NCI-H128 (cell line): ENCODE measurements at regions not wholly inside any gene's neighbourhood (a gene's known extent, or its start where the extent isn't known, plus 50 kb on each side); places are given as distances from the start of the nearest gene placed in this dataset.

Experiments
- DNase-seq: peaks from one replicate; lab custom pipeline; 2025; ENCODE audit not compliant: unreplicated experiment; lab: John Stamatoyannopoulos, UW

GRCh38 chr2:217749008-217749407 lies 253.8 kb downstream of the TNS1 start:
- DNase-seq = no peak

DNA sequence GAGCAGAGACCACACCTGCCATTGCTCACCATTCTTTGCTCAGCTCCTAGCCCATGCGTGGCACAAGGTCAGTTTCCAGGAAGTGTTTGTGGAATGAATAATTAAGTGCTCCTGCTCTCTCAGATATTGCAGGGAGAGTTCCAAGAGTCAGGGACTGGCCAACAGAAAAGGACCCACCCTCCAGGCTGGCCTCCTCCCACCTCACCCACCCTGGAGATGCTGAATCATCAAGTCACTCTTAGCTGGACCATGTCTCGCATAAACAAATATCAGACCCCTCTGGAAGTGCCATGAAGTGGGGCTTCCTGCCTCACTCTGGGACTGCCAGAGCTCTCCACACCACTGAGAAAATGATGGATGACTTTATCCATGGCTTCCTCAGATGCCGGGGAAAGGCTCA lies 256.0 kb downstream of the TNS1 start:
- no peak for DNase-seq

DNA sequence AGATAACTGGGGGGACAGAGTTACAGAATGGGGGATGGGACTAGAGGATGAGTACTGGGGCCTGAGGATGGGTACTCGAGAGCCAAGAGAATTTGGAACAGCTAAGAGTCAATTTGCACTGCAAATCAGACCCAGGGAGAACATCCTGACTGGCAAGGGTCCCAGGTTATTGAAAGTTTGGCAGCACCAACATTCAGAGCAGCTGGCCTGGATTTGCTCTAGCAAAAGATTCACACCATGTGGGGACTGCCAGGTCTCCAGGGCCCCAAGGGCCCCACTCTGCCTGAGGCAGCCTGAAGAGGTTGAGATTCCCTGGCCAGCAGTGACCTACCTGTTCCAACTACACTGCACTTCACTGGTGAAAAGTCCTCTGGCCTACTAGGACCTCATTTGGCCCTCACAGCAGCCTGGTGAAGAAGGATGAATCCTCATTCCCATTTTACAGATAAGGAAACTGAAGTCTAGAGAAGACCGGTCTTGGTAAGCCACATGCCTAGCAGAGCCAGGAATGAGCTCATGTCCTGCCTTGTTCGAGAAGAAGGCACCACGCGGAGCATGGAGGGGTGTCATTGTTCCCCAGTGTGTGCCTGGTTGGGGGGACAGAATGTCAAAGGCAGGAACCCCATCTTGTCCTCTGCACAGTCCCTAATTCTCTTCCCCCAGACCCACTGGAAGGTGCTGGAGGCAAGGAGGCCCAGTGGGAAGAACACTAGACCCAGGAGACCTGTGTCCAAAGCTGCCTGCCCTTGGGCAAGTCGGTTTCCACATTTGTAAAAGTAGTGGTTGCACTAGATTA lies 258.6 kb downstream of the TNS1 start:
- no peak for DNase-seq

GRCh38 chr2:217743407-217743806 lies 259.4 kb downstream of the TNS1 start:
- DNase-seq = no peak

GRCh38 chr2:217742841-217743240 lies 260.0 kb downstream of the TNS1 start:
- no peak for DNase-seq

DNA sequence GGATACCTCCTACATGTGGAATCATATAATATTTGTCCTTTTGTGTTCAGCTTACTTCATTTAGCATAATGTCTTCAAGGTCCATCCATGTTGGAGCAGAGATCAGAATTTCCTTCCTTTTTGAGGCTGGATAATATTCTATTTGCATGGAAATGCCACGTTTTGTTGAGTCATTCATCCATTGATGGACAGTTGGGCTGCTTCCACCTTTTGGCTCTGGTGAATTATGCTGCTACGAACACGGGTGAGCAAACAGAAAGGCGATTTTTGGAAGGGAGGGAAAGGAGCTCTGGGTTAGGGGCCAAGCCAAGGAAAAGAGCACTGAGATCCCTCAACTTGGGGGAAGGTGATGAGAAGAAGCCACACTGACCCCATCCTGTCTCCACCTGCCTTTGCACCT lies 260.5 kb downstream of the TNS1 start:
- no peak for DNase-seq

GRCh38 chr2:217741381-217741955 lies 261.3 kb downstream of the TNS1 start:
- DNase-seq = no peak

- DNase-seq = no peak
Observed at GRCh38 chr2:217740756-217741155, 262.0 kb downstream of the TNS1 start.

DNA sequence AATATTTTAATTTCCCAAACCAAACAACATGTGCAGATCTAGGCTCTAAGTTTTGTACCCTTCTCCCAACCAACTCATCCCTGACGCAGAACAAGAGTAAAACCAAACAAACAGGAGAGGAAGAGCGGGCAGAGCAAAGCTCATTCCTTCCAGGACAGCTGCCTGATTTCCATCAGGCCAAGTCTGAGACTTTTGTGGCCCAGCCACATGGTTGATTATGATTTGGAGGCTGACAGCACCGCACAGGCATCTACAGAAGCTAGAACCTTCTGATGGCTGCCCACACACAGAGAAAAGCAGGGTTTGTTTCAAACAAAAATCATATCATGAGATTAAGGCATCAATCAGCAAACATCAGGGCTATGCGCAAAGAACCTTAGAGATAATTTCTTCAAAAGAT lies 262.6 kb downstream of the TNS1 start:
- no peak for DNase-seq

DNA sequence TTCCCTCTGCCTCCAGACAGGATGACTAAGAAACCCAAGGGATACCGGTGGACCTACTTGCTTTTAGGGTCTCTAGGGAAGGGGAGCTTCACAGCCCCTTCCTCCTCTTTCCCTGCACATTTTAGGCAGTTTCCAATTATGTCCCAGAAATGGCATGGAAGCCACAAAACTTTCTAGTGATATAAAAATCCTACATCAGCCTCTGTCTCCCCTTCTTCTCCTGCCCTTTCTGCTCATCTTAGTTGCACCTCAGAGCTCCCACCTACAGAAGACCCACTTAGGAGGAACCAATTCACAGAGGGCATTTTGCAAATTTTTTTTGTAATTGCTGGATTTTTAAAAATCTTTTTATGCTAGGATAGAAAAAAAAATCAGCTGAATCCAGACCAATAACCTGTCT lies 263.1 kb downstream of the TNS1 start:
- DNase-seq = no peak

- no peak for DNase-seq
Observed at GRCh38 chr2:217738061-217738460, 264.7 kb downstream of the TNS1 start.

- DNase-seq = no peak
Observed at GRCh38 chr2:217736776-217737550, 265.8 kb downstream of the TNS1 start.

- DNase-seq = no peak
Observed at GRCh38 chr2:217735899-217736298, 266.9 kb downstream of the TNS1 start.

DNA sequence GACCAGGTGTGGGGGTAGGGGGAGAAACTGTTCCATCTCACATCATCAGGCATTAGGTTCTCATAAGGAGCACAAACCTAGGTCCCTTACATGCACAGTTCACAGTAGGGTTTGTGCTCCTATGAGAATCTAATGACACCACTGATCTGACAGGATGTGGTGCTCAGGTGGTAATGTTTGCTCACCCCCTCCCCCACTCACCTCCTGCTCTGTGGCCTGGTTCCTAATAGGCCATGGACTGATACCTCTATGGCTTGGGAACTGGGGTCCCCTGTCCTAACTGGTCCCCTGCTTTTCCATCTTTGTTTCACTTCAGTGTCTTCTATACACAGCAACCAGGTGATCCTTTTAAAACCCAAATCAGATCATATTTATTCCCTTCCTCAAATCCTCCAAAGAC lies 267.8 kb downstream of the TNS1 start:
- DNase-seq = no peak

- no peak for DNase-seq
Observed at GRCh38 chr2:217733461-217733860, 269.3 kb downstream of the TNS1 start.

- no peak for DNase-seq
Observed at GRCh38 chr2:217732992-217733391, 269.8 kb downstream of the TNS1 start.

GRCh38 chr2:217731805-217732204 lies 271.0 kb downstream of the TNS1 start:
- DNase-seq = no peak

- DNase-seq = no peak
Observed at GRCh38 chr2:217729421-217730053, 273.3 kb downstream of the TNS1 start.

- no peak for DNase-seq
Observed at GRCh38 chr2:217727801-217728200, 275.0 kb downstream of the TNS1 start.

DNA sequence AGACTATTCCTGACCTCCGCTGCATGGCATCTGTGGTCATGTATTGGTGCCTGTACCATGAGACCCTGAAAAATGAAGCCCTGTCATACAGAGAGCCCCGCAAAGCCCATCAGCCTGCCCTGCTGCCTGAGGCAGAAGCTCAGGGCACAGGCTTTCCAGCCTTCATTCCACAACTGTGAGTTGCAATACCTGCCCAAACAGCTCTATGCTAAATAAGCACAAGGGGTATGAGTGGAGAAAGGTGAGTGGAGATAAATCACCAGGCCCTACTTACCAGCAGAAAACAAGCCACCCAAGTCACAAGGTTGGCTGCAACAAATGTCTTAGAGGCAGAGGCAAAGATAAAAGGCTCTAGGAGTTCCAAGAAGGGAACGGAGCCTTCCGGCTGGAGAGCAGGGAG lies 277.4 kb downstream of the TNS1 start:
- no peak for DNase-seq

DNA sequence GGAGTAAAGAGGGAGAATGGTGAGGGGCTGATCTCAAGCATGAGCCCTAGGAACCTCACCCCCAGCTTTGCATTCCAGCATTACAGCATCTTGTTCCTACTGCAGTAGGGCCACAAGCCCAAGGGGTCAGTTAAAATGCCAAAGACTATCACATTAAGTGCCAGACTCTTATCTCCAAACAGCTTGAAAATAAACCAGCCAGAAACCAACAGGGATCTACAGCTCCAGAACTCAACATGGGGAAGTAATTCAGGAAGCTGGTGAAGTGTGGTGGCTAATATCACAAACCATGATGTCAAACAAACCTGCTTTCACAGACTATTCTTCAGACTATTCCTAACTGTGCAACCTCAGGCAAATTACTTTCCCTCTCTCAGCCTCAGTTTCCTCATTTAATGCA lies 278.3 kb downstream of the TNS1 start:
- no peak for DNase-seq

GRCh38 chr2:217723981-217724380 lies 278.8 kb downstream of the TNS1 start:
- no peak for DNase-seq
